NCI-H1417 treated with DMSO at 0.1 percent for 48 hours (cell line): ENCODE measurements at regions not wholly inside any gene's neighbourhood (a gene's known extent, or its start where the extent isn't known, plus 50 kb on each side); places are given as distances from the start of the nearest gene placed in this dataset.
"Not testable (repeated sequence)": the region's sequence is repeated elsewhere in the genome, so short reads cannot be mapped to it uniquely, and the experiment has no call there.

Source experiments
- DNase-seq: peaks from one replicate; lab custom pipeline; 2025; lab: John Stamatoyannopoulos, UW

DNA sequence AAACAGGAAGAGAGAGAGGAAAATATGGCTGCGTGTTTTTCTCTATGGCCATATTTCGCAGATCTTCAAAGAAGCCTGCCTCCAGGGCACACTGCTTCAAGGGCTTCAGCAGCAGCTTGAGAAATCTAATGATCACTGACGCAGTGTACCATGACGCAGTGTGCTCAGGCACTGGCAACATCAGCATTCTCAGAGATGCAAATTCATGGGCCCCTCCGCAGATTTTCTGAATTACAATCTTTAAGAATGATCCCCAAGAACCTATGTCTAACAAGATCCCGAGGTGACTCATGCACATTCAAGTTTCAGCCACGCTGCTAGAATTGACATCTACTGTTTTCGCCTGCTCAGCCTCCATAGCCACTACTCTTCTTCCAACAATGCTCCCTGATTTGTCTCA lies 143.9 kb upstream of the ZNF366 start:
- no peak for DNase-seq

DNA sequence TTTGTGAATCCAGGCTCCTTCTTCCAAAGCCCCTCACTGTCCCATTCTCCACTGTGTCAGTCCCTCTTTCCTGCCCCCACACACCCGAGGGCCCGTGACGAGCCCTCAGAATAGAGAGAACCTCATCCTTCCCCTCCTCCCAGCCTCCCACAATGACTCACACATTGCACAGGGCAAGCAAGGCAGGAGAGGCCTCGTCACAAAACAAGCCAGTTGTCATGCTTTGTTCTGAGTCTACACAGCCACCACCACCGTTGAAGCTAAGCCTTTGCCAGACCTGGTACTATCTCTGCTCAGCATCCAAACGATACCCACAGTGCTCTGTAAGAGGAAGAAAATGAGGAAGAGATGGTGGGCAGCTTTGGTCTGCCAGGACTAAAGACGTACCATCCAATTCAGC lies 142.2 kb upstream of the ZNF366 start:
- DNase-seq, result no peak

DNA sequence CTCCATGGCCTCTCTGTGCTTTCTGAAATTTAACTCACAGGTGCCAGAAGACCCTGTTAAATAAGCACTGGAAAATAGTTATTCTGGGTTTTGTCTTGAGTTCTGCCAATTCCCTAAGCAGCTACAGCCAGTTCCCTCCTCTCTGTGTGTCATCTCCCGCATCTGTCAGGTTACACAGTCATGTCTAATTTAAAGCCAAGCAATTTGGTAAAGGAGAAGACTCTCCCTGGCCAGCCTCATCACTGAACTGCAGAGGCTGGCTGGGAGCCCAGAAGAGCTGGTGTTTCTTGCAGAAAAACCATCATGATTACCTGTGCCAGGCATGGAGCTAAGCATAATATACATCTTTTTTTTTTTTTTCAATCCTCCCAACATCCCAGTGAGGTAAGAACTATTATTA lies 141.3 kb upstream of the ZNF366 start:
- no peak for DNase-seq

DNA sequence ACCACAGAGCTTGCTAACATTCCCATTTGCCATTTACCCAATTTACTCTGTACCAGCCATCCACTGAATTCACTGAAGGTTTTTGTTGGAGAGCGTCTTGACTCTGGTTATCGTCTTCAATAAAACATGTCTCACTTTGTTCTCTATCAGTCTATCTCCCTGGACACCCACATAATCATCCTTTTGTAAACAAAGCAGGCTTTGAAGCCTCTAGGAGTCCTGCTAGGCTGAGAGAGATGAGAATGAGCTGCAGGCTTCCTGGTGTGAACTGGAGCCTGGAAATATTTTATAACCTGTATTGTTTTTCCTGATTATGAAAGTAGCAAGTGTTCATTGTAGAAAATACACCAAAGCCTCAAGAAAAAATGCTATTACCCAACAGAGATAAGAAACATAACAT lies 140.6 kb upstream of the ZNF366 start:
- no peak for DNase-seq

DNA sequence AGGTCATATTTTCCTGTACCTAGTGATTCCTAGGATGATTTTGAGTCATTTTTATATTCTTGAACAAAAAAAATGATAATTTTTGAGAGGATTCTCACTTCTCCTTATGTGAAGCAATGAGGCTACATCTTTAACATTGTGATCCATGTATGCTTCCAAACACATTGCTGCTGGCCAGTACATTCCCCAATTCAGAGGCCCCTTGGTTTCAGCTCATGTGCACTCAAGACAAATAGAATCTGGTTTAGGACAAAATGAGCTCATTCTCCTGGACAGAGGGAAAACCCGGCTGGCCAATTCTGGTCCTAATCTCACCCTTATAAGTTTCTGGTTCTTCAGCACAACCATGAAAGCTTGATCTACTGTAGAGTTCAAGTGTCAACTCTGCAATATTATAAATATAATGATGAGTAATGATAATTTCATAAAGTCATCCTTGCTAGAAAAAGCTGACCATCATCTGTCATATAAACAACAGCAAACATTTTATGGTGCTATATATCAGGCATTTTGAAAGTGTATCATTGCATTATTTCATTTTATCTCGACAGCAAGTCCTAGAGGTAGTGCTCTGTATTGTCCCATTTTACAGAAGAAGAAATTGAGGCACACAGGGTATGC lies 139.1 kb upstream of the ZNF366 start:
- DNase-seq, result no peak

DNA sequence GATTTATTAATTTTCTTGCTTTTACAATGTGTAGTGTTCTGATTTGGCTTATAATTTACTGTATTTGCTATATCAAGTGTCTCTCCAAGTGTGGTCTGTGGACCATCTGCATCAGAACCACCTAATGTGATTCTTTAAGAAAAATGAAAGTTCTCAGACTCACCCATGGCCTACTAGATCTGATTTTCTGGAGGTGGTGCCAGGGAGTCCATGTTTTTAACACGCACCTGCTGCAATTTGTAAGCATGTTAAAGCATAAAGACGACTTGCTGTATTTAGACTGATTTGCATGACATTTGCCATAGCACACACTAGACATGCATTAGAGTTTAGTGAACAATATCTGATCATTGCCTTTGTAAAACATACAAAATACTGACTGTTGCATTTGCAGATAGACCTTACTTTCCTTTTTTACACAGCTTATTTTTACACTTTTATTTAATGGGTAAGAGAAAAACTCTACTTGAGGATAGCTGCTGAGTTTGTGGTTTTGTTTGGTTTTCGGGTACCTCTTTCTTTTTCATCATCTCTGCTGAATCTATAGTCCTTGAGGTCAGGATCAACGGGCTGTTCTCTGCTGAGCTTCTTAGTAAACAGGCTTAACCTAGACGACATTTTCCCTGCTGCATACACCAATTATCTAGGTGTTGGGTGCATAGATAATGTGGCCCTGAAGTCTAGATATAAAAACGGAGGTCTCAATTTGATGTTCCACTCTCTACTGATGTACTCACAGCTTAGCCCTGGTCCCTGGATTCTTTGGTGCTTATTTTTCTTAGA lies 138.0 kb upstream of the ZNF366 start:
- DNase-seq, result no peak

DNA sequence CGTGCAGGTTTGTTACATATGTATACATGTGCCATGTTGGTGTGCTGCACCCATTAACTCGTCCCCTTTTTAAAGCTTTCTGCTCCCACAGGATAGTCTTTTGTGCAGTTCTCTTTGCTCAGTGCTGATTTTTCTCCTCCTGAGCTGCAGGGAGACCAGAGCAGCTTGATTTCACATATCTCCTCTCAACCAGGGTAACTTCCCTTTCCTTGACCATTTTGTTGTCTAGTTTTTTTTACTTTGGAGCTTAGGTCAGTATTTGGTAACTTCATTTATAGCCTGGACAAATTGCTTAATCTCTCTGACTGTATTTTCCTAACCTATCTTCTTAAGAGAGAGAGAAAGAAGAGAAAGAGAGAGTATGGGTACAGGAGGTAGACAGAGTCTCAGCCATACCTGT lies 137.1 kb upstream of the ZNF366 start:
- no peak for DNase-seq

DNA sequence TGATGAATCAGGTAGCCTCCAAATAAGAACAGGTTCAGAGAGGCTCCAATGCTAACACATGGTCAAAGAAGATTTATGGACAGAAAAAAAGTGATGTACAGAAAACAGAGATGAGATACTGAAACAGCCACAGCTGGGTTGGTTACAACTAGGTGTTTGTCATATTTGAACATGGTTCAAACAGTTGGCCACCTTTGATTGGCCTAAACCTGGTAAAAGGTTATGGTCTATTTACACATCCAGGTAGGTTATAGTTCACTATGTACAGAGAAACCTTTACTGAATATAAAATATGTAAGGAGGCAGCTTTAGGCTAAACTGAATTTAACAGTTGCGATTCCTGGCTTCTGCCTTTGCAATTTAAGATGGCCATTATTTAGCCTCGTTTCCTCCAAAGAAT lies 134.0 kb upstream of the ZNF366 start:
- DNase-seq, result no peak

DNA sequence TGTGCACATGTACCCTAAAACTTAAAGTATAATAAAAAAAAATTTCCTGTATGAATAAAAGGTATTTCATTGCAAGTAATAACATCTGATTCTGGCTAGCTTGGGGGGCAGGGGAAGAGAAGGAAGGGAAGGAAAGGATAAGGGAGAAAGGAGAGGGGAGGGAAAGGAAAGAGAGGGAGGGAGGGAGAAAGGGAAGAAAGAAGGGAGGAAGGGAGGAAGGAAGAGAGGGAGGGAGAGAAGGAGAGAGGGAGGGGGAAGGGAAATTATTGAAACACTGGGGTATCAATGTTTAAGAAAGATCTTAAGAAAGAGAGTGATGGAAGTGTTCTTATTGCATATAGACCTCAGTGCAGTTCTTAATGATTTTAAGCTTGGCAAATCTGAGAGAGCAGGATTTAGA lies 129.8 kb upstream of the ZNF366 start:
- DNase-seq, result no peak

DNA sequence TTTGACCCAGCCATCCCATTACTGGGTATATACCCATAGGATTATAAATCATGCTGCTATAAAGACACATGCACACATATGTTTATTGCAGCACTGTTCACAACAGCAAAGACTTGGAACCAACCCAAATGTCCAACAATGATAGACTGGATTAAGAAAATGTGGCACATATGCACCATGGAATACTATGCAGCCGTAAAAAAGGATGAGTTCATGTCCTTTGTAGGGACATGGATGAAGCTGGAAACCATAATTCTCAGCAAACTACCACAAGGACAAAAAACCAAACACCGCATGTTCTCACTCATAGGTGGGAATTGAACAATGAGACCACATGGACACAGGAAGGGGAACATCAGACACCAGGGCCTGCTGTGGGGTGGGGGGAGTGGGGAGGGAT lies 129.4 kb upstream of the ZNF366 start:
- DNase-seq, result not testable (repeated sequence)

DNA sequence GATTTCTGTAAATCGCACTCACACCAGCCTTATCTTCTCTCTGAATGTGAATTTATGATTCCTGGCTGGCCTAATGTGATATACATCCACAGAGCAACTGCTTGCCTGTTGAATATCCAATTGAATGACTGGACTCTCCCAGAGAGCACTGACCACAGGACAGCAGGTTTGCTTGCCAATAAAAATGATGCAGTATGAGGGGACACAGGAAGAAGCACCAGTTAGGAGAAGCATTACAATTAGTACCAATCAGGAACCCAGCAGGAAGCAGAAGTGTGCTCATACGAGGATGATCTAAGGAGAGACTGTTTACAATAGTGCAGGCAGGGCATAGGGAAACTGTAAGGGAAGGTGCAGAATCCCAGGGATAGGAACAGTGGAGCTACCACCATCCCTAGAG lies 127.2 kb upstream of the ZNF366 start:
- DNase-seq, result no peak

DNA sequence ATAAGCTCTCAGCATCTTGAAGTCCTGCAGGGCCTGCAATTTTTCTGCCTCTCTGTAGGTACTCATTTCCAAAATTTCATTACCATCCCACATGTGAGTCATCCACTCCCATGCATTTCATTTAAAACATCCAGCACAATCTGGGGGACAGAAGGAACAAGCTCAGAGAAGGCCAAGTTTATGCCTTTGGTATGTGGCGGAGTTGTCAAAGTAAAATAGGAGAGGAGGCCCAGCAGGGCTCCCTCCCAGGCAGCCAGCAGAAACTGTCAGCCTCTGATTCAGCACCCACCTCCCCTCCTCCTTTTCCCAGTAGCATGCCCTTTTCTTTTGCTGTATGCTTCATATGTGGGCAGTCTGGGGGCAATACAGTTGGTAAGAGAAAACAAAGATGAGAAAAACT lies 126.4 kb upstream of the ZNF366 start:
- DNase-seq, result no peak

DNA sequence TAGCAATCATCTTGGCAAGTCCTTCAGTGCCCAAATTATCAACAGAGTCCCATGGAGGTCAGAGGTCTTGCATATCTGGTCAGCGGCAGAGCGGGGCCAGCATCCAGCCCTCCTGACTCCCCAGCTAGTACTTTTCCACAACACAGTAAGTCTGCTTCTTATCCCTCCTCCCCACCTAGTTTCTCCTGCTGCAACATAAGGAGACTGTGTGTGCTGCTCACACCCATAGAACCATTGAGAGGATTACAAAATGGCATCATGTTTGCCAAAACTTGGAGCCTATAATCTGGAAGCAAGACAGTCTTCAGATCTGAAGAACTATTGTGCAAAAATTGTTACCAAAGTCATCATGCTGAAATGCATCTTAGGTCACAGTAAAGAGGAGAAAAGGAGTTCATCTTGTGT lies 125.8 kb upstream of the ZNF366 start:
- no peak for DNase-seq

DNA sequence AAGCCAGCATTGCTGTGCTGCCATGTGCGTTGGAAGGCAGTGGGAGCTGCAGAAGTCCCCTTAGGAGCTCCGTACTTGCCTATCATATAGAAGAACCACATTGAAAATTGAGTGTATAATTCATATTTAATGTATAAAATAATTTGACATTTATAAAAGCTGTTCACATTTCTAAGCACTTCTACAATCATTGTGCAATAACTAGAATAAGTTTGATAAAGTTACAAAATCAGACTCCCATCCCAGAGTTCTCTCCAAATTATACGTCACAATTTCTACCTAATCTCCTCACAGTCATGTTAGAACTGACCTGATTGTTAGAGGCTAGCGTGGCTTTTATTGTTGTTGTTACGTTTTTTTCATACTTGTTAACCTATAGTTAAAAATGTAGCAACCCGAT lies 123.5 kb upstream of the ZNF366 start:
- DNase-seq, result no peak

DNA sequence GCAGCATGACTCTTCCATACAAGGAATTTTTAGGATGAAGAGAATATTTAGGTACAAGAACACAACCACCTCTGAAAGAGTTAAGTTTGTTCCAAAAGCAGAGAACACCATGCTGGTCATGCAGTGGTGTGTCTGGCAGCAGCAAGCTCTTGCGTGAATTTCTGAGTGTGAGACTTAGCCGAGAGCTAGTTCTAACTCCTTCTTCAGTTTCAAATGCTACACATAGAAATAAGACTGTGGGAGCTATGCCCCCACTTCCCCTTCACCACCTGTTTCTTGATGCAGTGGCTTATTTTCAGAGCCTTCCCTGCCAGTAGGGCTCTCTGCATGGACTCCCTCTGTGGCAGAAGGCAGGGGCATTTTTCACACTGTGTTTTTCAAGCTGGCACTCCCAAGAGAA lies 122.9 kb upstream of the ZNF366 start:
- DNase-seq, result no peak

DNA sequence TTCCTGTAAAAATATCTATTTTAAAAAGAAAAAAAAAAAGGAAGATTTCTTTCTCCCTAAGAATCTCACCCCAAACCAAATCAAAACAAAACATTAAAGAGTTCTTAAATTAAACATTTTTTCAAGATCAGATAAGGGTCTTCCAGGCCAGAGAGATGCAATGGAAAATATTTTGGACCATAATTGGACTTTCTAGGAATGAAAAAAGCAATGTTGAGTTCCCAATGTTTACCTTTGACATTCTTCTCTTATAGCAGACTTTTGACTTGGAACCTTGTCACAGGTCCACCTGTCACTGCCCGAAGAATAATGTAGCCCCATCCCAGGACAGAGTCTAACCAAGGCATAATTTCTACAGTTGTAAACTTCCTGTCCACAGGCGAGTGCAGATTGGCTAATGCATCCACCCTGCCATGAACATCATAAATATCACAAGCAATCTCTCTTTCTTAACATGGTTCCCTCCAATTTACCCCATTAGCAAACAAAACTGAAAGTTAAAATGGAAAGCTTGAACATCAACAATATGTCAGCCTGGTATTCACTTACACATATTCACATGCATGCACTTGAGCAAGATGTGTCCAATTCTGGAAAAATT lies 121.7 kb upstream of the ZNF366 start:
- no peak for DNase-seq

DNA sequence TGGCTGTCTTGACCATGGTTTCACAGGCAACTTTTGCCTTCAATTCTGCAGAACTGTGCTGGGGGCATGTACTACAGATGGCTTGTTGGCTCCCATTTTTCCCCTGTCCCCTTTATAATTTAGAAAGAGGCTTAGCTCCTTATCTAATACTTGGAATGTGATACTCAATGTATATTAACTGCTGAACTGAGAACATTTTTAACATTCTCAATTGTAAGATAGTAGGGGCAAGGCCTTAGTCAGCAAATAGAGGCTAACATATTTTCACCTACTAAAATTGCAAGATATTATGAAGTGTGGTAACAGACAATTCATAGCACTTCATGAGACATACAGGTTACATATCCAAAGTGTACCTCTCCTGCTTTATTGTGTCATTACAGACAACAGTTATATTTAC lies 118.1 kb upstream of the ZNF366 start:
- no peak for DNase-seq

DNA sequence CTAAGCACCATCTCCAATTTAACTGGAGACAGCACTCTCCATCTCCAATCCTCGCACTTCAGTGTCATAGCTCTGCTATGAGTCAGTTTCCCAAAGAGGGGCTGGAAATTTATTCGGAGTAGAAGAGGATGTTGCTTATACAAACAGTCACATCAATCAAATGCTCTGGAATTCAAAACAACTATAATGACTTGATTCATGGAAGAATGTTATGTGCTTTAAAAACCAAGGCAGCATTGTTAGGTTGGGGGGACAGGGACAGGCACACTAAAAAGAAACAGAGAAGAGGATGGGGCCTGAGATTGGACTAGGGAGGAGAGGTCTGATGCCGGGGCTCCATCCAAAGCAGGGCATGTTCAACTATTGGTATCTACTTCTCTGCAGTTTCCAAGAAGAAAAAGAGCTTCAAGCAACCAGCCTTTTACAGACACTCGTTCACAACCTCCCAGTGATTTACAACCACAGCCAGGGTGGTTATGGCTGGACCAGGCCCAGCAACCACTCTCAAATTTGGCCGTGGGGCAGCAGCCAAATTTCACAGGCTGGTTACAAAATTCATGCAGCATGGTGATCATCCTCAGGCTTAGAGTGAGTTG lies 117.5 kb upstream of the ZNF366 start:
- no peak for DNase-seq

DNA sequence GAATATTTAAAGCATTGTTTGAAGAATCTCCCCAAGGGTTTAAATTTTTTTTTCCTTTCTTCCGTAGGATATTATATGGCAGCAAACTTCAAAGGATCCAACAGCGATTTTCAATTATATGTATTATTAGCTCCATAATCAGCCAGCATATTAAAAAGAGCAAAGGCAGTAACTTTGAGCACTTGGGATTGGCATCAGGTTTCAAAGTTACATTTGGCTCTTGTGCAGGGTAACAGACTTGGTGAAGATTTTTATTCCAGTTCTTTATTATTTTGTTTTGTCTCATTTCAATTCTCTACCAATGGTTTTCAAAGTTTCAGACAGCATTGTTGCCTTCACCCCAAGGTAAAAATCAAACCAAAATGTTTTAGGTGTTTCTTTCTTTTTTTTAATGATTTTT lies 116.7 kb upstream of the ZNF366 start:
- no peak for DNase-seq

DNA sequence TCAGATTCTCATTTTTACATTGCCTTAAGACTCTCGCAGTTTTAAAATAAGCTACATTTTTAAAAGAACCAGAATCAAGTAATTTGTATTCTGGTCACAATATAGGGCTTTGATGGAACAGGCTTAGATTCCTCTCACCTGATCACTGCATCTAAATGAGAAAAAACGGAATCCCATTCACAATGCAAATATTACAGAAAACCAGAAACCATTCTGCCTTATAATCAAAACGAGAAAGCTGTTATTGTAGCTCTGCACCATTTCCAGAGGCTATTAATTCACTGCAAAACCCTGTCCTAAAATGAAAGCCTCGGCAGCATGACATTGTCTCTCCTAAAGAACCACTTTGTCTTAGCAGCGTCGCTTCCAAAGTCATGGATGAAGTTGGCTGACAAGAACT lies 116.1 kb upstream of the ZNF366 start:
- DNase-seq, result no peak

DNA sequence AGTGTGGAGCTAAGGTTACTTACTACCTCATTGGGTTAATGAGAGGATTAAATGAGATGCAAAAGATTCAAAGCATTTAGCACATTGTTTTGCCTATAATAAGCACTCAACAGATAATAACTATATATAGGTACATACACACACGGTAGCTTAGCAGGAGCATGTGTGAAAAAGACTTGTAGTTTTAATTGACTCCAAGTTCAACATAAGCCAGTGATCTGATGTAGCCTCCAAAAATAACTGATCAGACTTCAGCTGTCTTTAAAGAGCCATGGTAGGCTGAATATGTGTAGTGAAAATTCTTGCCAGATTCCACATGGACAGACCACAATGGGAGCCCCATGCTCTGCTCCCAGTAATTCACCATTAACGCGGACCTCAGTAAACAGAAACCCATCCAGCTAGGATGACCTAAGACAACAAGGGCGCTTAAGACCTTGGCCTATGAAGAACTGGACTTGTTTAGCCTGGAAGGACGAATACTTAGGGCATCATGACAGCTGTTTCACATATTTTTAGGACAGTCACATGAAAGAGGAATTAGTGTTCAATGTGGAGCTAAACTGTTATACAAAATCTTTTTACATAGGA lies 115.1 kb upstream of the ZNF366 start:
- no peak for DNase-seq

DNA sequence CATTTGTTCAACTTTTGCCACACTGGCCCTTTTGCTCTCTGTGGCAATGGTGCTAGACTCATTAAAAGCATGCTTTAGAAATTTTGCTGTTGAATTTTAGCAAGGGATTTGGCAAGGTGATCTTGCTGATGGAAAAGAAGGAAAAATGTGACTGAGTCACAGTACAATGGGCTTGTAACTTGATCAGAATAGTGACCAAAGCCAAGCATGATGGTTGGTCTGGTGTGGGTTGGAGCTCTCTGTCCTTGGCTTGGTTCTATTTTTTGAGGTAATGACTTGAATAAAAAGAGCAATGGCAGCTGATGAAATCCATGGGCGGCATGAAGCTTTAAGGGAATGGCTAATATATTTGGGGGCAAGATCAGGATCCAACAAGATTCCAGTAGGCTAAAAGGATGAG lies 114.4 kb upstream of the ZNF366 start:
- DNase-seq, result no peak

DNA sequence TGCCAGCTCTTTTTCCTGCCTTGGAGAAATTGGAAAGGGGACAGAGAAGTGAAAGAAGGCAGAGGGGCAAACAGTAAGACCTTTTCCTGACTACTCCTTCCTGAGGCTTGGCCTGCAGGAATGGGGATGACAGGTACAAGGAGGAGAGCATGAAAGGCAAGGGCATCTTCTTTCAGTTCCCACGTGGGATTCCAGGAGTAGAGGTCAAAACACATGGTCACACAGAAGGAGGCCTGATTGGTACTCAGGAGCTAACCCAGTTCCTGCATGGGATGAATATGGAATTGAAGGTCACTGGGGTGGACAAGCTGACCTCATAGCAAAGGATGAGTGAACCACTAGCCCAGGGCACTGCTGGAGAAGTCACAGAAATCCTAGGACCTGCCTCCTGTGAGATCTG lies 112.5 kb upstream of the ZNF366 start:
- DNase-seq, result no peak
